ENCODE measurements at regions not wholly inside any gene's neighbourhood (a gene's known extent, or its start where the extent isn't known, plus 50 kb on each side); places are given as distances from the start of the nearest gene placed in this dataset.

- TF ChIP-seq NR3C1 (CRISPR knock-in tag; conservative IDR thresholded peaks at IDR 0.05; ENCODE audit: low read depth) = no peak
Measured at GRCh38 chr2:203805486-203805838, 62.1 kb upstream of the CTLA4 start (continued).

- ChIA-PET CTCF (interaction anchor here (0.5 kb wide), 1 partner anchor 548 kb away, joined by 4 read pairs; no protein-coding TSS in a partner anchor), POLR2A (no interaction called here)
- no peaks in the 10 kb centered on the region for H3K27me3 Mint-ChIP-seq (ENCODE audit: low read depth)
- no peak for DNase-seq (ENCODE audit: low spot score)
- TF ChIP-seq MXD4 (CRISPR knock-in tag; IDR thresholded peaks at IDR 0.05; ENCODE audit: borderline replicate concordance) (no peak), SMAD4 (CRISPR knock-in tag; IDR thresholded peaks at IDR 0.05) (no peak), CTCF (IDR thresholded peaks at IDR 0.05) (no peak), GRHL2 (CRISPR knock-in tag; IDR thresholded peaks at IDR 0.05; ENCODE audit: insufficient replicate concordance, severe bottlenecking) (no peak), ZNF671 (CRISPR knock-in tag; IDR thresholded peaks at IDR 0.05) (no peak), CREM (CRISPR knock-in tag; IDR thresholded peaks at IDR 0.05) (no peak), CDX4 (CRISPR knock-in tag; IDR thresholded peaks at IDR 0.05; ENCODE audit: borderline replicate concordance) (no peak), TEAD1 (CRISPR knock-in tag; IDR thresholded peaks at IDR 0.05) (no peak), AR (CRISPR knock-in tag; IDR thresholded peaks at IDR 0.05) (no peak), MAX (CRISPR knock-in tag; IDR thresholded peaks at IDR 0.05) (no peak), ZNF532 (CRISPR knock-in tag; IDR thresholded peaks at IDR 0.05; ENCODE audit: borderline replicate concordance) (no peak), ZNF121 (CRISPR knock-in tag; IDR thresholded peaks at IDR 0.05) (no peak), IRF2 (CRISPR knock-in tag; IDR thresholded peaks at IDR 0.05; ENCODE audit: borderline replicate concordance, low read depth) (no peak), ZNF416 (CRISPR knock-in tag; IDR thresholded peaks at IDR 0.05) (no peak), SMAD3 (CRISPR knock-in tag; IDR thresholded peaks at IDR 0.05; ENCODE audit: borderline replicate concordance) (no peak), TCF7 (CRISPR knock-in tag; IDR thresholded peaks at IDR 0.05; ENCODE audit: low read depth) (no peak)
- peaks cover 11% of the 10 kb centered on the region for H3K9me3 Mint-ChIP-seq
- no peak overlapping the region for H3K4me3 Mint-ChIP-seq
- no peaks in the 10 kb centered on the region for H3K36me3 Mint-ChIP-seq
- peaks cover 6% of the 10 kb centered on the region; the same call in 1 of the 2 replicates for H3K4me1 Mint-ChIP-seq
- no peak for ATAC-seq
- no peak overlapping the region for H3K27ac Mint-ChIP-seq
Measured at GRCh38 chr2:203806761-203807160, 60.8 kb upstream of the CTLA4 start.

Measured in WTC11 (cell line).